Vagina (tissue), 2 donors: ENCODE measurements at regions not wholly inside any gene's neighbourhood (a gene's known extent, or its start where the extent isn't known, plus 50 kb on each side); places are given as distances from the start of the nearest gene placed in this dataset.

Experiments used
- DNase-seq, 2 donors: peaks; one replicate each; pipeline ENCODE4 v3.0.0-alpha.2; 2017; ENCODE audit errors: extremely low spot score in 2 of 2
- H3K27ac ChIP-seq: fragments of 200-600 bp; sonication (generic); one replicate; pipeline ENCODE4 v1.5.1; 2019
- H3K27me3 ChIP-seq: fragments of 200-600 bp; sonication (generic); one replicate; pipeline ENCODE4 v1.5.1; 2019
- H3K36me3 ChIP-seq, 2 donors: fragments of 200-600 bp; sonication (generic); one replicate each; pipeline ENCODE4 v1.5.1; 2017 to 2019
- H3K4me1 ChIP-seq: fragments of 200-600 bp; sonication (generic); one replicate; pipeline ENCODE4 v1.5.1; 2019
- H3K4me3 ChIP-seq, 2 donors: fragments of 200-600 bp; sonication (generic); 1 replicate in 1 of 2; 2 replicates in 1 of 2; pipeline ENCODE4 v1.5.1; 2016 to 2019
- H3K9me3 ChIP-seq: fragments of 200-600 bp; sonication (generic); one replicate; pipeline ENCODE4 v1.5.1; 2019
- POLR2A ChIP-seq, 2 donors: fragments of 450-650 bp; IDR thresholded peaks; one replicate each; pipeline ENCODE4 v1.6.1; 2017; ENCODE audit warnings: antibody characterized with exemption in 2 of 2, mild to moderate bottlenecking in 2 of 2, moderate library complexity in 2 of 2
- POLR2AphosphoS5 ChIP-seq, 2 donors: sonication (generic); formaldehyde crosslinking; IDR thresholded peaks; one replicate each; pipeline ENCODE4 v1.9.0; 2017; ENCODE audit warnings: antibody characterized with exemption in 2 of 2, mild to moderate bottlenecking in 2 of 2, low read depth in 1 of 2; ENCODE audit not compliant: insufficient read depth in 1 of 2
- intact Hi-C: fragments of 100-400 bp; cut with DNase I; formaldehyde crosslinking; loops from one replicate; pipeline ENCODE4 v1.15.1; 2023
- TF ChIP-seq, protein P1 (sequence below), 3 experiments: fragments of 450-650 bp in 2 of 3; fragments of 200-600 bp in 1 of 3; sonication (generic) in 1 of 3; IDR thresholded peaks; one replicate each; pipeline ENCODE4 v1.5.1; 2017 to 2019; ENCODE audit warnings: antibody characterized with exemption in 3 of 3, mild to moderate bottlenecking in 2 of 3, moderate library complexity in 2 of 3

DNA sequence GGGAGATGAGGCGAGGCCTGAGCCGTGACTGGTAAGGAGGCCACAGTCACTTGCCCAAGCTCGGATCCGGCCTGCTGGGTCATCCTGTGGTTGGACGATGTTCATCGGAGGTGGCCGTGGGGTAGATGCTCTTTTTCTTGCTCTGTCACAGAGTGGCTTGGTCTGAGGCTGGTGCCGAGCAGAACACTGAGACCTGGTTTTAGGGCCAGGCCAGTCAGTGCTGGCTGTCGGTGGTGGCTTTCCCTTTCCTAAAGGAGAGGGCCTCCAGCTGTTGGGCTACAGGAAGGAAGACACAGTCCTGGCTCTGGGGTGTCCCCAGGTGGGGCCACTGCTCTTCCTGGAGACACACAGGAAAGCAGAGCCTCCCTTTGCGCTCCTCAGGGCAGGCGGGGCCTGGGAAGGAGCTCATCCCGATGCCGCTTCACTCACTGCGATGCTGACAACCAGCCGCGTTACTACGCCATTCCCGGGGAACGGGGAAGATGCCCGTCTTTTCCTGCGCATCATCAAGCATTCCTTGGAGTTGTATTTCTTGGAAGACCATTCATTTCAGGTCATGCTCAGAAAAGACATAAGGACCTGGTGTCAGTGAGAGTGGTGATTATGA, 254.8 kb upstream of the IRX4 start:
- intact Hi-C loops, result no loop called here
- DNase-seq, result no peak

DNA sequence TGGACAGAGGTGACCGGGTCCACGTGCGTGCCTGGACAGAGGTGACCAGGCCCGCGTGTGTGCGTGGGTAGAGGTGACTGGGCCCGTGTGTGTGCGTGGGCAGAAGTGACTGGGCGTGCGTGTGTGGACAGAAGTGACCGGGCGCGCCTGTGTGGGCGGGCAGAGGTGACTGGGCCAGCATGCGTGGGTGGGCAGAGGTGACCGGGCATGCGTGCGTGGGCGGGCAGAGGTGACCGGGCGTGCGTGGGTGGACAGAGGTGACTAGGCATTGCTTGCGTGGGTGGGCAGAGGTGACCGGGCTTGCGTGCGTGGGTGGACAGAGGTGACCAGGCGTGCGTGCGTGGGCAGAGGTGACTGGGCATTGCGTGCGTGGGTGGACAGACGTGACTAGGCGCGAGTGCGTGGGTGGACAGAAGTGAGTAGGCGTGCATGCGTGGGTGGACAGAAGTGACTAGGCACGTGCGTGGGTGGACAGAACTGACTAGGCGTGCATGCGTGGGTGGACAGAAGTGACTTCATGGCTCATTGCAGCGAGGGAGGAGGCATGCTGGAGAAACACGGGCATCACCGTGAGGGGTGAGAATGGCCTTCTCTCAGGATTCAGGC, 254.1 kb upstream of the IRX4 start:
- intact Hi-C loops, result no loop called here
- TF ChIP-seq POLR2AphosphoS5 (IDR thresholded peaks at IDR 0.05; ENCODE audit: insufficient read depth in 1 of 2, low read depth in 1 of 2) (no peak), POLR2A (IDR thresholded peaks at IDR 0.05) (no peak)
- TF ChIP-seq, protein P1, sequence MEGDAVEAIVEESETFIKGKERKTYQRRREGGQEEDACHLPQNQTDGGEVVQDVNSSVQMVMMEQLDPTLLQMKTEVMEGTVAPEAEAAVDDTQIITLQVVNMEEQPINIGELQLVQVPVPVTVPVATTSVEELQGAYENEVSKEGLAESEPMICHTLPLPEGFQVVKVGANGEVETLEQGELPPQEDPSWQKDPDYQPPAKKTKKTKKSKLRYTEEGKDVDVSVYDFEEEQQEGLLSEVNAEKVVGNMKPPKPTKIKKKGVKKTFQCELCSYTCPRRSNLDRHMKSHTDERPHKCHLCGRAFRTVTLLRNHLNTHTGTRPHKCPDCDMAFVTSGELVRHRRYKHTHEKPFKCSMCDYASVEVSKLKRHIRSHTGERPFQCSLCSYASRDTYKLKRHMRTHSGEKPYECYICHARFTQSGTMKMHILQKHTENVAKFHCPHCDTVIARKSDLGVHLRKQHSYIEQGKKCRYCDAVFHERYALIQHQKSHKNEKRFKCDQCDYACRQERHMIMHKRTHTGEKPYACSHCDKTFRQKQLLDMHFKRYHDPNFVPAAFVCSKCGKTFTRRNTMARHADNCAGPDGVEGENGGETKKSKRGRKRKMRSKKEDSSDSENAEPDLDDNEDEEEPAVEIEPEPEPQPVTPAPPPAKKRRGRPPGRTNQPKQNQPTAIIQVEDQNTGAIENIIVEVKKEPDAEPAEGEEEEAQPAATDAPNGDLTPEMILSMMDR (IDR thresholded peaks at IDR 0.05), result no peak
- no peaks in the 10 kb centered on the region for H3K4me1 ChIP-seq
- no peaks in the 10 kb centered on the region for H3K27me3 ChIP-seq
- H3K4me3 ChIP-seq, result no peak overlapping the region
- H3K36me3 ChIP-seq, result no peaks in the 10 kb centered on the region
- no peak for DNase-seq
- no peak overlapping the region for H3K27ac ChIP-seq
- H3K9me3 ChIP-seq, result no peaks in the 10 kb centered on the region

More for the DNA sequence above, 254.8 kb upstream of the IRX4 start:
- H3K4me1 ChIP-seq, result no peaks in the 10 kb centered on the region
- no peaks in the 10 kb centered on the region for H3K27me3 ChIP-seq
- TF ChIP-seq POLR2AphosphoS5 (IDR thresholded peaks at IDR 0.05; ENCODE audit: insufficient read depth in 1 of 2, low read depth in 1 of 2) (no peak), POLR2A (IDR thresholded peaks at IDR 0.05) (no peak)
- TF ChIP-seq, protein P1 (IDR thresholded peaks at IDR 0.05), result no peak
- no peak overlapping the region for H3K27ac ChIP-seq
- H3K36me3 ChIP-seq, result no peaks in the 10 kb centered on the region
- H3K4me3 ChIP-seq, result no peak overlapping the region
- H3K9me3 ChIP-seq, result no peaks in the 10 kb centered on the region

DNA sequence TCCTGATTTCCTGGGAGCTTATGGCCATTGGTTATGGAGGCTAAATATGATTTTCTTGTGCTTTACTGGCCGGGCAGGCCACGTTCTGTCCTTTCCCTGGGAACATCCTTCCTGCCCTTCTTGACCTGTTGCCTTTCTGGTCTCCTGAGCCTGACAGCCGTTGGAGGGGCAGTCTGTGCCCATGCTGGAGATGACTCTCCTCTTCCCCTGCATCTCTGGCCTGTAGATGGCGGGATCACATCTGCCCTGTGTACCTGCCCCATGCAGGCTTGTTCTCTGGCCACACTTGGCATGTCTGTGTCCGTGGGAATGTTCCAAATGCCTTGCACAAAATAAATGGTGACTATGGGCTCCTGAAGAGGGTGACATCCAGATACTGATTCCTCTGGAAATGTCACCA, 253.1 kb upstream of the IRX4 start:
- TF ChIP-seq POLR2A (IDR thresholded peaks at IDR 0.05), result no peak
- TF ChIP-seq, protein P1 (IDR thresholded peaks at IDR 0.05), result no peak
- TF ChIP-seq POLR2AphosphoS5 (IDR thresholded peaks at IDR 0.05; ENCODE audit: insufficient read depth in 1 of 2, low read depth in 1 of 2), result no peak
- Histone ChIP-seq H3K27me3 (no peaks in the 10 kb centered on the region), H3K4me3 (no peak overlapping the region), H3K4me1 (no peaks in the 10 kb centered on the region), H3K36me3 (no peaks in the 10 kb centered on the region), H3K27ac (no peak overlapping the region), H3K9me3 (no peaks in the 10 kb centered on the region)
- no peak for DNase-seq
- intact Hi-C loops, result no loop called here

DNA sequence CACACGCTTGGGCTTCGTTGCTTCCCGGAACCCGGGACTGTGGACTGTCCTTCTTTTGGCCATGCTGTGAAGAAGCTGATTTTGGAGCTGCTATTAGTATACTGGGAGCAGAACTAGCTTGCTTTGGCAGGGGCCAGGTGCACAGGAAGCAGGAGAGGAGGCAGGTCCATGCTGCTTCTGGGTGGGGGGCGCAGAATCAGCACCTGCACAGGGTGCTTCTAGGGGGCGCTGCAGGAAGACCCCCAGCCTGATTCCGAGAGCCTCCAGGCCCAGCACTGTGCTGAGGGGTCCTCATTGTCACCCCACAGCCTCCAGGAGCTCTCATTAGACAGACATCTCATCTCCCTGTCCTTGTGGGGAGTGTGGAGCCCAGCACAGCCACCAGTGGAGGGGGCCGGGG, 252.6 kb upstream of the IRX4 start:
- H3K4me3 ChIP-seq, result no peak overlapping the region
- H3K4me1 ChIP-seq, result no peaks in the 10 kb centered on the region
- no peaks in the 10 kb centered on the region for H3K27me3 ChIP-seq
- DNase-seq, result no peak
- no peak for TF ChIP-seq POLR2A (IDR thresholded peaks at IDR 0.05)
- TF ChIP-seq, protein P1 (IDR thresholded peaks at IDR 0.05), result no peak
- no peak for TF ChIP-seq POLR2AphosphoS5 (IDR thresholded peaks at IDR 0.05; ENCODE audit: insufficient read depth in 1 of 2, low read depth in 1 of 2)
- intact Hi-C loops, result no loop called here
- no peaks in the 10 kb centered on the region for H3K36me3 ChIP-seq
- H3K27ac ChIP-seq, result no peak overlapping the region
- H3K9me3 ChIP-seq, result no peaks in the 10 kb centered on the region

DNA sequence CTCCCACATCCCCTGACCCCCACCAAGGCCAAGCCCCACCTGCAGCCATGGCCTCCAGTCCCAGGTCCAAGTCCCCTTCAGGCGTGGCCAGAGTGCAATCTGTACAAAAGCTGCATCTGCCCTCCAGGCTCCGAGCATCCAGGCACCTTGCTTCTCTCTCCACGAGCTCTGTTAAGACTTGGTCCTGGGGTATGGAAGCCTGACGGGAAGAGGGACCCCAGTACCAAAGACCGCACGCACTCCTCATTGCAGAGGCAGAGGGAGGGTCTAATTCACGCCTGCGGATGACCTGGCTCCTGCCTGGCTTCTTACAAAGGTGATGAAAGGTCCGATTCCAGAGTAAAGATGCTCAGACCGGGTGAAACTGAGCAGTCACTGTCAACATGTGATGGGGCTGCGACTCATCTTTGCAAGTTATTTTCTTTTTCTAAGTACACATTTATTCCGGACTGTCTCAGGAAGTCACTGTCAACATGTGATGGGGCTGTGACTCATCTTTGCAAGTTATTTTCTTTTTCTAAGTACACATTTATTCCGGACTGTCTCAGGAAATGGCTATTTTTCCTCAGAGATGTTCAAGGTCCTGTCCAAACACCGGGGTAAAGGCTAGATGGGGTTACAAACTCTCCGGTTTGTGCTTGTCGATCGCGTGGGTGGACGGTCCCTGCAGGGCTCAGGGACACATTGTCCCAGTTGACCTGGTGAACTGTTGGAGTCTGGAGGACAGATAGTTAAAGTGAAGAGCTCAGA, 252.0 kb upstream of the IRX4 start:
- no peak overlapping the region for H3K27ac ChIP-seq
- TF ChIP-seq, protein P1 (IDR thresholded peaks at IDR 0.05), result no peak
- TF ChIP-seq POLR2A (IDR thresholded peaks at IDR 0.05), result no peak
- TF ChIP-seq POLR2AphosphoS5 (IDR thresholded peaks at IDR 0.05; ENCODE audit: insufficient read depth in 1 of 2, low read depth in 1 of 2), result no peak
- H3K4me3 ChIP-seq, result no peak overlapping the region

More for the DNA sequence above, 252.0 kb upstream of the IRX4 start:
- no peaks in the 10 kb centered on the region for H3K4me1 ChIP-seq
- no peaks in the 10 kb centered on the region for H3K27me3 ChIP-seq
- H3K9me3 ChIP-seq, result no peaks in the 10 kb centered on the region
- intact Hi-C loops, result no loop called here
- no peak for DNase-seq
- no peaks in the 10 kb centered on the region for H3K36me3 ChIP-seq
